ENCODE measurements at regions not wholly inside any gene's neighbourhood (a gene's known extent, or its start where the extent isn't known, plus 50 kb on each side); places are given as distances from the start of the nearest gene placed in this dataset.
"Not testable (repeated sequence)": the region's sequence is repeated elsewhere in the genome, so short reads cannot be mapped to it uniquely, and the experiment has no call there.

- H3K27ac Mint-ChIP-seq, result no peak overlapping the region
- Histone ChIP-seq H3K9ac (ENCODE audit: low read length) (no peak overlapping the region), H3K4me1 (ENCODE audit: control insufficient read depth in 2 of 2, insufficient read depth in 2 of 2, low read length in 2 of 2) (no peaks in the 10 kb centered on the region), H3K4me2 (replicated peaks; ENCODE audit: low read depth, low read length, poor library complexity, severe bottlenecking) (no peak overlapping the region), H3K27me3 (replicated peaks in 1 of 4; ENCODE audit: control extremely low read depth in 1 of 4, control insufficient read depth in 3 of 4, insufficient read depth in 4 of 4, low read length in 3 of 4) (peaks cover 0 to 4% (median 0%) of the 10 kb centered on the region in 4 experiments), H3K79me2 (ENCODE audit: control insufficient read depth, insufficient read depth, low read length) (no peaks in the 10 kb centered on the region), H3K4me3 (ENCODE audit: control extremely low read depth in 1 of 5, extremely low read depth in 1 of 5, insufficient read depth in 1 of 5, low read depth in 2 of 5, low read length in 4 of 5) (no peak overlapping the region), H3K9me3 (ENCODE audit: control extremely low read depth in 1 of 3, control insufficient read depth in 2 of 3, insufficient read depth in 1 of 3, low read length in 2 of 3) (no peaks in the 10 kb centered on the region), H4K20me1 (ENCODE audit: control insufficient read depth, insufficient read depth, low read length, poor library complexity, severe bottlenecking) (no peaks in the 10 kb centered on the region), H3K36me3 (replicated peaks in 1 of 2; ENCODE audit: control extremely low read depth in 1 of 2, control insufficient read depth in 1 of 2, extremely low read depth in 1 of 2, insufficient read depth in 2 of 2, low read length in 1 of 2) (no peaks in the 10 kb centered on the region), H2AFZ (ENCODE audit: insufficient read depth, low read depth, low read length, poor library complexity, severe bottlenecking) (no peak overlapping the region), H3K27ac (ENCODE audit: low read length in 2 of 2) (no peak overlapping the region)
- H3K4me1 Mint-ChIP-seq, result no peaks in the 10 kb centered on the region
- no peaks in the 10 kb centered on the region for H3K9me3 Mint-ChIP-seq (ENCODE audit: insufficient read depth)
- peaks cover 8% of the 10 kb centered on the region for H3K27me3 Mint-ChIP-seq
- WGBS (ENCODE audit: insufficient coverage), result 100% methylated on average over 2 of the region's 5 CpGs
- ATAC-seq (ENCODE audit: low read depth) (no peak), DNase-seq (no peak)
- ChIA-PET CTCF (no interaction called here), POLR2A (interaction anchor here (0.7 kb wide), 1 partner anchor 248 kb away, joined by 3 read pairs; no protein-coding TSS in a partner anchor)
- TF ChIP-seq, protein P1, sequence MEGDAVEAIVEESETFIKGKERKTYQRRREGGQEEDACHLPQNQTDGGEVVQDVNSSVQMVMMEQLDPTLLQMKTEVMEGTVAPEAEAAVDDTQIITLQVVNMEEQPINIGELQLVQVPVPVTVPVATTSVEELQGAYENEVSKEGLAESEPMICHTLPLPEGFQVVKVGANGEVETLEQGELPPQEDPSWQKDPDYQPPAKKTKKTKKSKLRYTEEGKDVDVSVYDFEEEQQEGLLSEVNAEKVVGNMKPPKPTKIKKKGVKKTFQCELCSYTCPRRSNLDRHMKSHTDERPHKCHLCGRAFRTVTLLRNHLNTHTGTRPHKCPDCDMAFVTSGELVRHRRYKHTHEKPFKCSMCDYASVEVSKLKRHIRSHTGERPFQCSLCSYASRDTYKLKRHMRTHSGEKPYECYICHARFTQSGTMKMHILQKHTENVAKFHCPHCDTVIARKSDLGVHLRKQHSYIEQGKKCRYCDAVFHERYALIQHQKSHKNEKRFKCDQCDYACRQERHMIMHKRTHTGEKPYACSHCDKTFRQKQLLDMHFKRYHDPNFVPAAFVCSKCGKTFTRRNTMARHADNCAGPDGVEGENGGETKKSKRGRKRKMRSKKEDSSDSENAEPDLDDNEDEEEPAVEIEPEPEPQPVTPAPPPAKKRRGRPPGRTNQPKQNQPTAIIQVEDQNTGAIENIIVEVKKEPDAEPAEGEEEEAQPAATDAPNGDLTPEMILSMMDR (IDR thresholded peaks at IDR 0.05), result no peak
- intact Hi-C loops (cut with micrococcal nuclease), result no loop called here
- no peak overlapping the region for H3K4me3 Mint-ChIP-seq
Observed at GRCh38 chr12:91743280-91743679, 402.4 kb downstream of the BTG1 start.

DNA sequence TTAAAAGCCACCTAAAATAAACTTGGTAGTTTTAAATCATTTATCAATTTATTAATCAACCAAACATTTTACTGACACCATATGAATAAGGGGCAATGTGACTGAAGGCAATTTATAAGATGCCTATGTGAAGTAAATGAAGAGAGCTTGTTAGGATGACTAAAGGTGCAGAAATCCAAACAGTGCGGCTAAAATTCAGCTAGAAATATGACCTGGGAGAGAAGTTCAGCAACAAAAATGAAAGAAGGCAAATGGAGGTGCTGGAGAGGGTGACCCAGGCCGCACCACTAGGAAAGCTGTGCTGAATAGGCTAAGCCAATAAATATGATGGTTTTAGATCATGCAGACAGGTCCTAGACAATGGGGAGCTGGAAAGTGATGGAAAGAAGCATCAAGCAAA lies 403.7 kb downstream of the BTG1 start:
- Histone ChIP-seq H3K4me3 (ENCODE audit: control extremely low read depth in 1 of 5, extremely low read depth in 1 of 5, insufficient read depth in 1 of 5, low read depth in 2 of 5, low read length in 4 of 5) (no peak overlapping the region), H2AFZ (ENCODE audit: insufficient read depth, low read depth, low read length, poor library complexity, severe bottlenecking) (no peak overlapping the region), H3K4me1 (ENCODE audit: control insufficient read depth in 2 of 2, insufficient read depth in 2 of 2, low read length in 2 of 2) (no peaks in the 10 kb centered on the region), H3K27ac (ENCODE audit: low read length in 2 of 2) (no peak overlapping the region), H4K20me1 (ENCODE audit: control insufficient read depth, insufficient read depth, low read length, poor library complexity, severe bottlenecking) (no peaks in the 10 kb centered on the region), H3K4me2 (replicated peaks; ENCODE audit: low read depth, low read length, poor library complexity, severe bottlenecking) (no peak overlapping the region), H3K9me3 (ENCODE audit: control extremely low read depth in 1 of 3, control insufficient read depth in 2 of 3, insufficient read depth in 1 of 3, low read length in 2 of 3) (no peaks in the 10 kb centered on the region), H3K79me2 (ENCODE audit: control insufficient read depth, insufficient read depth, low read length) (no peaks in the 10 kb centered on the region), H3K27me3 (replicated peaks in 1 of 4; ENCODE audit: control extremely low read depth in 1 of 4, control insufficient read depth in 3 of 4, insufficient read depth in 4 of 4, low read length in 3 of 4) (peaks cover 0 to 4% (median 0%) of the 10 kb centered on the region in 4 experiments), H3K9ac (ENCODE audit: low read length) (no peak overlapping the region), H3K36me3 (replicated peaks in 1 of 2; ENCODE audit: control extremely low read depth in 1 of 2, control insufficient read depth in 1 of 2, extremely low read depth in 1 of 2, insufficient read depth in 2 of 2, low read length in 1 of 2) (no peaks in the 10 kb centered on the region)
- ChIA-PET POLR2A (no interaction called here), CTCF (no interaction called here)
- H3K4me3 Mint-ChIP-seq, result no peak overlapping the region
- ATAC-seq (ENCODE audit: low read depth) (no peak), DNase-seq (no peak)
- H3K27ac Mint-ChIP-seq, result no peak overlapping the region
- 92% methylated on average over 2 of the region's 2 CpGs for WGBS (ENCODE audit: insufficient coverage)
- H3K4me1 Mint-ChIP-seq, result no peaks in the 10 kb centered on the region
- no peak for TF ChIP-seq EZH2 (IDR thresholded peaks at IDR 0.05; ENCODE audit: borderline replicate concordance, insufficient read depth, low read depth, low read length, poor library complexity, severe bottlenecking)
- TF ChIP-seq, protein P1 (IDR thresholded peaks at IDR 0.05), result no peak
- intact Hi-C loops (cut with micrococcal nuclease), result no loop called here
- no peaks in the 10 kb centered on the region for H3K9me3 Mint-ChIP-seq (ENCODE audit: insufficient read depth)
- peaks cover 8% of the 10 kb centered on the region for H3K27me3 Mint-ChIP-seq

- H3K9ac ChIP-seq (ENCODE audit: low read length); H2AFZ ChIP-seq (ENCODE audit: insufficient read depth, low read depth, low read length, poor library complexity, severe bottlenecking); H3K36me3 ChIP-seq (replicated peaks in 1 of 2; ENCODE audit: control extremely low read depth in 1 of 2, control insufficient read depth in 1 of 2, extremely low read depth in 1 of 2, insufficient read depth in 2 of 2, low read length in 1 of 2); DNase-seq; POLR2A ChIA-PET; H3K4me3 Mint-ChIP-seq; H3K4me2 ChIP-seq (replicated peaks; ENCODE audit: low read depth, low read length, poor library complexity, severe bottlenecking); H3K79me2 ChIP-seq (ENCODE audit: control insufficient read depth, insufficient read depth, low read length); H3K9me3 Mint-ChIP-seq (ENCODE audit: insufficient read depth); H3K9me3 ChIP-seq (ENCODE audit: control extremely low read depth in 1 of 3, control insufficient read depth in 2 of 3, insufficient read depth in 1 of 3, low read length in 2 of 3); intact Hi-C loops (cut with micrococcal nuclease); H3K4me3 ChIP-seq (ENCODE audit: control extremely low read depth in 1 of 5, extremely low read depth in 1 of 5, insufficient read depth in 1 of 5, low read depth in 2 of 5, low read length in 4 of 5); H3K27me3 ChIP-seq (replicated peaks in 1 of 4; ENCODE audit: control extremely low read depth in 1 of 4, control insufficient read depth in 3 of 4, insufficient read depth in 4 of 4, low read length in 3 of 4); H4K20me1 ChIP-seq (ENCODE audit: control insufficient read depth, insufficient read depth, low read length, poor library complexity, severe bottlenecking); CTCF ChIA-PET; H3K27ac ChIP-seq (ENCODE audit: low read length in 2 of 2); H3K27ac Mint-ChIP-seq; H3K4me1 Mint-ChIP-seq; ATAC-seq (ENCODE audit: low read depth); H3K4me1 ChIP-seq (ENCODE audit: control insufficient read depth in 2 of 2, insufficient read depth in 2 of 2, low read length in 2 of 2): not testable (repeated sequence)
- no CpG with 5 or more reads among the region's 1 CpG for WGBS (ENCODE audit: insufficient coverage)
- H3K27me3 Mint-ChIP-seq, result peaks cover 20% of the 10 kb centered on the region
Observed at GRCh38 chr12:91733846-91734245, 411.8 kb downstream of the BTG1 start.
